ENCODE measurements at regions not wholly inside any gene's neighbourhood (a gene's known extent, or its start where the extent isn't known, plus 50 kb on each side); places are given as distances from the start of the nearest gene placed in this dataset.

DNA sequence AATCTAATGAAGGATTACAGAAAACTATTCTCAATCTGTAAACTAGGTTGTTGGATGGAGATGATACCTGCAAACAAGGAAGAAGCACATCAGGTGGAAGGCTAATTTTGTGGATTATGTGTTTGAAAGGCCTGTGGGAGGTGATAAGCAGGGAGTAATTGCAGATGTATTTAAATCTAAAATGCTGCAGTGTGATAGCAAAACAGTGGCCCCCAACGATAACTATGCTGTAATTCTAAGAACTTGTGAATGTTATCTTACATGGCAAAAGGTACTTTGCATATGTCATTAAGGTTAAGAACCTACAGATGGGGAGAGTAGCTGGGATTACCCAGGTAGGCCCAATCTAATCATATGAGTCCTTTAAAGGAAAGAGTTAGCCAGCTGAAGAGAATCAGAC is 164.5 kb upstream of the AHR start:
- Histone ChIP-seq H3K27ac (ENCODE audit: insufficient read depth, low read length) (no peak overlapping the region), H3K79me2 (ENCODE audit: control insufficient read depth, insufficient read depth, low read length) (no peaks in the 10 kb centered on the region), H3K4me2 (ENCODE audit: extremely low read depth, insufficient read depth, low read length) (no peak overlapping the region), H3K9ac (ENCODE audit: insufficient read depth, low read length) (no peak overlapping the region), H3K4me1 (ENCODE audit: control insufficient read depth, extremely low read depth, insufficient read depth, low read length) (peaks cover 2% of the 10 kb centered on the region), H3K9me3 (ENCODE audit: control insufficient read depth, insufficient read depth, low read depth, low read length) (no peaks in the 10 kb centered on the region), H2AFZ (ENCODE audit: low read length) (no peak overlapping the region), H3K27me3 (ENCODE audit: control insufficient read depth, insufficient read depth, low read length) (no peaks in the 10 kb centered on the region), H4K20me1 (ENCODE audit: control insufficient read depth, extremely low read depth, insufficient read depth, low read length) (no peaks in the 10 kb centered on the region), H3K36me3 (ENCODE audit: control insufficient read depth, insufficient read depth, low read length) (no peaks in the 10 kb centered on the region), H3K4me3 (replicated peaks in 1 of 4; ENCODE audit: control extremely low read depth in 1 of 4, insufficient read depth in 1 of 4, low read depth in 3 of 4, low read length in 4 of 4) (no peak overlapping the region)
- TF ChIP-seq EZH2 (IDR thresholded peaks at IDR 0.05; ENCODE audit: low read length, missing control alignments) = no peak
- TF ChIP-seq CTCF (conservative IDR thresholded peaks at IDR 0.05 in 1 of 2, IDR thresholded peaks at IDR 0.05 in 1 of 2; ENCODE audit: low read depth in 1 of 2, low read length in 2 of 2) = no peak
- no peak for DNase-seq (ENCODE audit: low read depth in 2 of 2)

- Histone ChIP-seq H2AFZ (ENCODE audit: low read length) (no peak overlapping the region), H3K36me3 (ENCODE audit: control insufficient read depth, insufficient read depth, low read length) (no peaks in the 10 kb centered on the region), H3K9me3 (ENCODE audit: control insufficient read depth, insufficient read depth, low read depth, low read length) (no peaks in the 10 kb centered on the region), H3K9ac (ENCODE audit: insufficient read depth, low read length) (no peak overlapping the region), H3K4me1 (ENCODE audit: control insufficient read depth, extremely low read depth, insufficient read depth, low read length) (peaks cover 2% of the 10 kb centered on the region), H4K20me1 (ENCODE audit: control insufficient read depth, extremely low read depth, insufficient read depth, low read length) (no peaks in the 10 kb centered on the region), H3K4me2 (ENCODE audit: extremely low read depth, insufficient read depth, low read length) (no peak overlapping the region), H3K27ac (ENCODE audit: insufficient read depth, low read length) (no peak overlapping the region), H3K27me3 (ENCODE audit: control insufficient read depth, insufficient read depth, low read length) (no peaks in the 10 kb centered on the region), H3K79me2 (ENCODE audit: control insufficient read depth, insufficient read depth, low read length) (no peaks in the 10 kb centered on the region), H3K4me3 (replicated peaks in 1 of 4; ENCODE audit: control extremely low read depth in 1 of 4, insufficient read depth in 1 of 4, low read depth in 3 of 4, low read length in 4 of 4) (no peak overlapping the region)
- DNase-seq (ENCODE audit: low read depth in 2 of 2) = no peak
- no peak for TF ChIP-seq EZH2 (IDR thresholded peaks at IDR 0.05; ENCODE audit: low read length, missing control alignments)
- TF ChIP-seq CTCF (conservative IDR thresholded peaks at IDR 0.05 in 1 of 2, IDR thresholded peaks at IDR 0.05 in 1 of 2; ENCODE audit: low read depth in 1 of 2, low read length in 2 of 2) = no peak
These were observed 163.7 kb upstream of the AHR start for GRCh38 chr7:17134786-17135185.

DNA sequence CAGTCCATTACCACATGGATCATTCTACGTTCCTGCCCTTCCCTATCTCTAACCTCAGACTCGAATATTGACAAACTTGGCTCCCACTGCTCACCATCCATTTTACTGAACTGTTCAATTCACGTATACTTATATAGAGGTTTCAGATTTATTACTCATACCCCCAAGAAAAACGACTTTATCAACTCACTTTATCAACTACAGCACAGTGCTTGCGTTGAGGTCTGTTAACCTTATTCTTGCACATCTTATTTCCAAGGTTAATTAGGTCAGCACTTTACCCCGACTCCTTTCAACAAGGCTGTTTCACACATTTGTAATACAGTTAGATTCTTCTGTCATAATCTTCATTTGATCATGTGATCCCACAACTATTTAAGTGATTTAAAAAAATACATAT is 162.3 kb upstream of the AHR start:
- H3K4me2 ChIP-seq (ENCODE audit: extremely low read depth, insufficient read depth, low read length) = no peak overlapping the region
- H3K36me3 ChIP-seq (ENCODE audit: control insufficient read depth, insufficient read depth, low read length) = no peaks in the 10 kb centered on the region
- no peak overlapping the region for H2AFZ ChIP-seq (ENCODE audit: low read length)
- no peak overlapping the region for H3K27ac ChIP-seq (ENCODE audit: insufficient read depth, low read length)
- H3K4me3 ChIP-seq (replicated peaks in 1 of 4; ENCODE audit: control extremely low read depth in 1 of 4, insufficient read depth in 1 of 4, low read depth in 3 of 4, low read length in 4 of 4) = no peak overlapping the region
- no peaks in the 10 kb centered on the region for H3K79me2 ChIP-seq (ENCODE audit: control insufficient read depth, insufficient read depth, low read length)
- no peaks in the 10 kb centered on the region for H4K20me1 ChIP-seq (ENCODE audit: control insufficient read depth, extremely low read depth, insufficient read depth, low read length)
- DNase-seq (ENCODE audit: low read depth in 2 of 2) = no peak
- no peaks in the 10 kb centered on the region for H3K4me1 ChIP-seq (ENCODE audit: control insufficient read depth, extremely low read depth, insufficient read depth, low read length)
- no peaks in the 10 kb centered on the region for H3K27me3 ChIP-seq (ENCODE audit: control insufficient read depth, insufficient read depth, low read length)
- no peaks in the 10 kb centered on the region for H3K9me3 ChIP-seq (ENCODE audit: control insufficient read depth, insufficient read depth, low read depth, low read length)
- H3K9ac ChIP-seq (ENCODE audit: insufficient read depth, low read length) = no peak overlapping the region
- TF ChIP-seq CTCF (conservative IDR thresholded peaks at IDR 0.05 in 1 of 2, IDR thresholded peaks at IDR 0.05 in 1 of 2; ENCODE audit: low read depth in 1 of 2, low read length in 2 of 2) (no peak), EZH2 (IDR thresholded peaks at IDR 0.05; ENCODE audit: low read length, missing control alignments) (no peak)

Measured in fibroblast of lung (primary cell).